Endothelial cell of umbilical vein (primary cell): ENCODE measurements at regions not wholly inside any gene's neighbourhood (a gene's known extent, or its start where the extent isn't known, plus 50 kb on each side); places are given as distances from the start of the nearest gene placed in this dataset.

Experiments
- BruUV-seq: library from RNA; stranded (reverse); fragments of 400-500 nt; replicated peaks from 2 replicates; lab custom pipeline; 2021; lab: Mats Ljungman, UMichigan
- CTCF ChIA-PET: fragments of 300-600, 350-600 bp; sonication (Branson Sonifier 250); formaldehyde crosslinking; loops from one replicate; lab custom pipeline; 2021; ENCODE audit warnings: antibody characterized with exemption, inconsistent platforms; lab: Charles Lee
- POLR2A ChIA-PET: fragments of 300-600, 350-600 bp; sonication (Branson Sonifier 250); formaldehyde crosslinking; loops from one replicate; lab custom pipeline; 2021; ENCODE audit warnings: antibody characterized with exemption, inconsistent platforms; lab: Charles Lee
- DNase-seq: peaks from one replicate; pipeline ENCODE4 v3.0.0-alpha.2; 2011; ENCODE audit warnings: low read depth, low spot score
- FAIRE-seq: peaks from 2 replicates; lab custom pipeline; 2011; peaks lifted over from hg19 to GRCh38; lab: Jason Lieb, UNC
- H2AFZ ChIP-seq: 2 replicates; pipeline ENCODE4 v1.6.0; 2012; ENCODE audit warnings: low read depth, low read length, control low read depth, inconsistent platforms
- H3K27ac ChIP-seq: 2 replicates; pipeline ENCODE4 v1.5.1; 2011; ENCODE audit warnings: low read depth, mild to moderate bottlenecking, control low read depth, low read length, moderate library complexity; ENCODE audit not compliant: insufficient read depth
- H3K27me3 ChIP-seq, 2 experiments: 2 replicates each; pipeline versions ENCODE4 v1.6.0 to v1.6.1; 2011; ENCODE audit warnings: low read length in 2 of 2, mixed read lengths in 1 of 2; ENCODE audit not compliant: control insufficient read depth in 2 of 2, insufficient read depth in 2 of 2
- H3K36me3 ChIP-seq, 2 experiments: 2 replicates in 1 of 2; 3 replicates in 1 of 2; pipeline ENCODE4 v1.5.1; 2011; ENCODE audit warnings: low read length in 2 of 2, mild to moderate bottlenecking in 1 of 2, moderate library complexity in 1 of 2; ENCODE audit not compliant: control insufficient read depth in 2 of 2, insufficient read depth in 2 of 2; ENCODE audit errors: extremely low read depth in 1 of 2
- H3K4me1 ChIP-seq: 3 replicates; pipeline ENCODE4 v1.5.1; 2011; ENCODE audit warnings: mild to moderate bottlenecking, low read length; ENCODE audit not compliant: control insufficient read depth, insufficient read depth; ENCODE audit errors: extremely low read depth
- H3K4me2 ChIP-seq: 2 replicates; pipeline ENCODE4 v1.6.1; 2011; ENCODE audit warnings: low read length, control low read depth, mixed read lengths; ENCODE audit not compliant: insufficient read depth
- H3K4me3 ChIP-seq, 3 experiments: fragments of 200-600 bp in 1 of 3; sonication (generic), shearing (Covaris generic) in 1 of 3; replicated peaks in 1 of 3; 2 replicates each; pipeline ENCODE4 v1.5.1; 2011 to 2016; ENCODE audit warnings: control low read depth in 3 of 3, low read length in 3 of 3, mild to moderate bottlenecking in 2 of 3, inconsistent platforms in 1 of 3, low read depth in 1 of 3, moderate library complexity in 1 of 3; ENCODE audit not compliant: insufficient read depth in 1 of 3
- H3K79me2 ChIP-seq: 2 replicates; pipeline ENCODE4 v1.6.0; 2012; ENCODE audit warnings: low read length, inconsistent platforms; ENCODE audit not compliant: control insufficient read depth, insufficient read depth
- H3K9ac ChIP-seq: replicated peaks from 2 replicates; pipeline ENCODE3; 2011; ENCODE audit warnings: low read length, control low read depth; ENCODE audit not compliant: insufficient read depth; ENCODE audit errors: extremely low read depth
- H3K9me1 ChIP-seq: replicated peaks from 3 replicates; pipeline ENCODE4 v1.6.0; 2011; ENCODE audit warnings: mild to moderate bottlenecking, low read length; ENCODE audit not compliant: control insufficient read depth, insufficient read depth; ENCODE audit errors: extremely low read depth
- H3K9me3 ChIP-seq: replicated peaks from 2 replicates; pipeline ENCODE4 v1.5.1; 2012; ENCODE audit warnings: low read length, inconsistent platforms; ENCODE audit not compliant: control insufficient read depth, insufficient read depth
- H4K20me1 ChIP-seq: replicated peaks from 2 replicates; pipeline ENCODE3; 2011; ENCODE audit warnings: mild to moderate bottlenecking, low read length; ENCODE audit not compliant: control insufficient read depth, insufficient read depth; ENCODE audit errors: extremely low read depth
- CTCF ChIP-seq, 2 donors: IDR thresholded peaks; 1 replicate in 1 of 2; 2 replicates in 1 of 2; pipeline ENCODE4 v1.5.1; 2011; ENCODE audit warnings: low read length in 2 of 2, mild to moderate bottlenecking in 2 of 2, moderate library complexity in 2 of 2, control low read depth in 1 of 2, inconsistent platforms in 1 of 2, low read depth in 1 of 2; ENCODE audit not compliant: insufficient read depth in 1 of 2; ENCODE audit errors: extremely low read depth in 1 of 2
- EZH2 ChIP-seq: IDR thresholded peaks from 2 replicates; pipeline ENCODE4 v1.6.1; 2012; ENCODE audit warnings: borderline replicate concordance, low read depth, mild to moderate bottlenecking, moderate library complexity, low read length, inconsistent platforms; ENCODE audit not compliant: severe bottlenecking
- FOS ChIP-seq: IDR thresholded peaks from 2 replicates; pipeline ENCODE4 v1.6.1; 2011; ENCODE audit warnings: mild to moderate bottlenecking, low read length, moderate library complexity, borderline replicate concordance; ENCODE audit not compliant: insufficient read depth
- GATA2 ChIP-seq: IDR thresholded peaks from 2 replicates; pipeline ENCODE4 v1.7.0; 2011; ENCODE audit warnings: low read depth, mild to moderate bottlenecking, moderate library complexity, mixed read lengths, low read length; ENCODE audit not compliant: insufficient read length, insufficient read depth
- JUN ChIP-seq: IDR thresholded peaks from 2 replicates; pipeline ENCODE4 v1.6.1; 2011; ENCODE audit warnings: borderline replicate concordance, low read depth; ENCODE audit not compliant: insufficient read length, insufficient read depth
- MAX ChIP-seq: IDR thresholded peaks from 2 replicates; pipeline ENCODE4 v1.6.1; 2011; ENCODE audit not compliant: insufficient read depth, insufficient read length
- MYC ChIP-seq: IDR thresholded peaks from one replicate; pipeline ENCODE4 v1.6.1; 2011; ENCODE audit warnings: mild to moderate bottlenecking, low read depth, low read length
- POLR2A ChIP-seq: IDR thresholded peaks from 2 replicates; pipeline ENCODE4 v1.6.1; 2012; ENCODE audit warnings: low read depth, mild to moderate bottlenecking, control low read depth, low read length
- POLR2AphosphoS5 ChIP-seq: IDR thresholded peaks from 2 replicates; pipeline ENCODE4 v1.6.1; 2012; ENCODE audit warnings: low read depth, mild to moderate bottlenecking, control low read depth, low read length, moderate library complexity; ENCODE audit not compliant: insufficient read depth
- dilution Hi-C: fragments of 300-500 bp; cut with MboI; formaldehyde crosslinking; loops from one replicate; pipeline ENCODE4 v1.15.0; 2019; ENCODE audit warnings: low sequenced_read_pairs; ENCODE audit not compliant: extremely low pct_ligation_motif_present
- intact Hi-C: fragments of 100-400 bp; cut with micrococcal nuclease; formaldehyde crosslinking; loops from one replicate; pipeline ENCODE4 v1.10.0; 2022

GRCh38 chr14:66114071-66114470, 372.1 kb upstream of the CCDC196 start:
- Histone ChIP-seq H3K79me2 (no peaks in the 10 kb centered on the region), H2AFZ (no peak overlapping the region), H3K36me3 (no peaks in the 10 kb centered on the region), H3K4me1 (peaks cover 11% of the 10 kb centered on the region), H3K27me3 (no peaks in the 10 kb centered on the region), H4K20me1 (no peaks in the 10 kb centered on the region), H3K27ac (no peak overlapping the region), H3K9ac (no peak overlapping the region), H3K9me3 (no peaks in the 10 kb centered on the region), H3K4me3 (no peak overlapping the region), H3K4me2 (no peak overlapping the region), H3K9me1 (no peaks in the 10 kb centered on the region)
- no TSS peak for BruUV-seq
- FAIRE-seq (no peak), DNase-seq (no peak)
- intact Hi-C loops: no loop called here
- dilution Hi-C loops: no loop called here
- ChIA-PET POLR2A (no interaction called here), CTCF (no interaction called here)
- no peak for TF ChIP-seq EZH2
- no peak for TF ChIP-seq CTCF (IDR thresholded peaks at IDR 0.05; ENCODE audit: extremely low read depth in 1 of 2, insufficient read depth in 1 of 2, low read depth in 1 of 2, low read length in 2 of 2)
- no peak for TF ChIP-seq JUN
- no peak for TF ChIP-seq POLR2A

DNA sequence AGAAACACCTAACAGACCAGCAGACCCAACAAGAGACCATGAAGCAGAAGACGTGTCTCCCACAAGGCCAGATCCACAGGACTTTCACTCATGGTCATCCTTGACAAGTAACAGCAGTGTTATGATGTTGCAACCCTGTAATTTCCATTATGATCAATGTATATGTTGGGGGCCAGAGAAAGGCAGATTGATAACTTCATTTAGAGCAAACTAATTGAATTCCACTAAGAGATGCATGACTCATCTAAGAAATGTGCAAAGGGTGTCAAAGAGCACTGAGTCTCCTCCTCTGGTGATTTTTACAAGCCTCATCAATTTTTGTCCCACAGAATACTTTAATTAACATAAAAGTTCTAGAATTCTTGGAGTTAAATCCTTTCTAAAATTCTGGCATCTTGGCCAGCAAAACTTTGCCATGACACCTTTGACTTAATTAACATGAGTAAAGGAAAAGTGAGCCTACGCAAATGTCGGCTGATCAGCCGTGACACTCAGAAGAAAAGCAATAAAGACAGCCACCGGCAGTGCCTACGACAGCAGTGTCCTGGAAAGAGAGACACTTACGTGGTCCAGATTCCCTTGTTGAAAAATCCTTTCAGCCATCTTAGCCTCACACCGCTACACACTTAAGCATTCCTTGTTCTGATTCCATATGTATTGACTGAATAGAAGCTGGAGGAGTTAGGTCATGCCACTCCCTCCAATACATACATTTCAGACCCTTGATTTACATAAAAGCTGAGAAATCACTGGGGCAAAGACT, 370.2 kb upstream of the CCDC196 start:
- H3K4me2 ChIP-seq: no peak overlapping the region
- ChIA-PET POLR2A (no interaction called here), CTCF (no interaction called here)
- no peak for DNase-seq
- dilution Hi-C loops: no loop called here
- no peaks in the 10 kb centered on the region for H3K9me3 ChIP-seq
- no peak for FAIRE-seq
- no peak overlapping the region for H3K27ac ChIP-seq
- no peak overlapping the region for H3K9ac ChIP-seq
- no peak overlapping the region for H3K4me3 ChIP-seq
- intact Hi-C loops: no loop called here
- no peaks in the 10 kb centered on the region for H3K9me1 ChIP-seq
- H3K4me1 ChIP-seq: peaks cover 11% of the 10 kb centered on the region
- H4K20me1 ChIP-seq: no peaks in the 10 kb centered on the region
- no peak overlapping the region for H2AFZ ChIP-seq
- no peaks in the 10 kb centered on the region for H3K27me3 ChIP-seq
- no TSS peak for BruUV-seq
- no peaks in the 10 kb centered on the region for H3K36me3 ChIP-seq
- H3K79me2 ChIP-seq: no peaks in the 10 kb centered on the region
- TF ChIP-seq JUN (no peak), EZH2 (no peak), GATA2 (no peak), MYC (no peak), FOS (no peak), MAX (no peak), CTCF (IDR thresholded peaks at IDR 0.05; ENCODE audit: extremely low read depth in 1 of 2, insufficient read depth in 1 of 2, low read depth in 1 of 2, low read length in 2 of 2) (no peak), POLR2AphosphoS5 (no peak), POLR2A (no peak)
